Lung (tissue), 11 donors: ENCODE measurements at regions not wholly inside any gene's neighbourhood (a gene's known extent, or its start where the extent isn't known, plus 50 kb on each side); places are given as distances from the start of the nearest gene placed in this dataset.

Experiments
- ATAC-seq: fragments of 200-7000 bp; cut with Tn5 transposase; one replicate; pipeline ENCODE4 v1.9.1; 2020; ENCODE audit warnings: moderate number of reproducible peaks; ENCODE audit not compliant: insufficient read depth, low FRiP score
- DNase-seq, 3 donors: peaks; one replicate each; pipeline ENCODE4 v3.0.0-alpha.2; 2013 to 2017
- H3K27ac ChIP-seq, 2 donors: one replicate each; pipeline ENCODE4 v1.5.1; 2013; ENCODE audit warnings: mild to moderate bottlenecking in 2 of 2, moderate library complexity in 2 of 2, control low read depth in 1 of 2, inconsistent platforms in 1 of 2, low read depth in 1 of 2, low read length in 1 of 2
- H3K27me3 ChIP-seq, 3 donors: one replicate each; pipeline ENCODE4 v1.5.1; 2013; ENCODE audit warnings: low read length in 2 of 3; ENCODE audit not compliant: control insufficient read depth in 3 of 3, insufficient read depth in 3 of 3
- H3K36me3 ChIP-seq, 4 donors: one replicate each; pipeline ENCODE4 v1.5.1; 2013; ENCODE audit warnings: low read length in 4 of 4, mild to moderate bottlenecking in 1 of 4, moderate library complexity in 1 of 4; ENCODE audit not compliant: control insufficient read depth in 4 of 4, insufficient read depth in 4 of 4
- H3K4me1 ChIP-seq, 5 donors: one replicate each; pipeline ENCODE4 v1.5.1; 2013; ENCODE audit warnings: low read length in 5 of 5, mild to moderate bottlenecking in 2 of 5, moderate library complexity in 1 of 5; ENCODE audit not compliant: control insufficient read depth in 5 of 5, insufficient read depth in 5 of 5
- H3K4me3 ChIP-seq: one replicate; pipeline ENCODE4 v1.5.1; 2013; ENCODE audit warnings: mild to moderate bottlenecking, control low read depth, moderate library complexity
- H3K9ac ChIP-seq, 2 donors: one replicate each; pipeline ENCODE4 v1.5.1; 2013; ENCODE audit warnings: low read length in 2 of 2, control low read depth in 1 of 2; ENCODE audit not compliant: insufficient read depth in 1 of 2
- H3K9me3 ChIP-seq, 4 donors: one replicate each; pipeline ENCODE4 v1.5.1; 2013; ENCODE audit warnings: low read length in 3 of 4, mild to moderate bottlenecking in 1 of 4, moderate library complexity in 1 of 4; ENCODE audit not compliant: control insufficient read depth in 4 of 4, insufficient read depth in 3 of 4
- CTCF ChIP-seq: IDR thresholded peaks from 2 replicates; pipeline ENCODE4 v1.5.1; 2012; ENCODE audit warnings: mild to moderate bottlenecking; ENCODE audit errors: control extremely low read depth, extremely low read depth
- WGBS, 2 donors: extraction: QIAGEN DNeasy Blood & Tissue Kit; methylation state at CpG; one replicate each; pipeline ENCODE4 v1.1.7; 2013; 5-methylcytosine and 5-hydroxymethylcytosine counted together
- donor health status: control.
- donor health status: control.
- donor health status: Bipolar disorder and iron deficiency.
- donor health status: healthy.
- donor health status: DM: yes; HTN: yes; CAD: no.

GRCh38 chr12:47458279-47458678 is 247.6 kb downstream of the RPAP3 start:
- ATAC-seq, result no peak
- H3K9me3 ChIP-seq, result peaks cover 0 to 5% (median 2%) of the 10 kb centered on the region in 4 donors
- 82 to 95% methylated on average over 4 of the region's 4 CpGs for WGBS, 2 donors
- H3K27ac ChIP-seq, result no peak overlapping the region
- no peak overlapping the region for H3K4me3 ChIP-seq
- H3K36me3 ChIP-seq, result no peaks in the 10 kb centered on the region
- H3K9ac ChIP-seq, result no peak overlapping the region
- no peak for DNase-seq
- no peak for TF ChIP-seq CTCF
- no peaks in the 10 kb centered on the region for H3K27me3 ChIP-seq
- H3K4me1 ChIP-seq, result no peaks in the 10 kb centered on the region

- H3K9ac ChIP-seq, result no peak overlapping the region
- no peak overlapping the region for H3K4me3 ChIP-seq
- 83 to 96% methylated on average over 1 of the region's 1 CpG for WGBS, 2 donors
- H3K9me3 ChIP-seq, result no peaks in the 10 kb centered on the region
- H3K36me3 ChIP-seq, result no peaks in the 10 kb centered on the region
- no peak for TF ChIP-seq CTCF
- H3K4me1 ChIP-seq, result peaks cover 0 to 3% (median 0%) of the 10 kb centered on the region in 5 donors
- DNase-seq (no peak), ATAC-seq (no peak)
- no peaks in the 10 kb centered on the region for H3K27me3 ChIP-seq
- no peak overlapping the region for H3K27ac ChIP-seq
These were observed 256.0 kb downstream of the RPAP3 start for GRCh38 chr12:47449797-47450196.

- Histone ChIP-seq H3K4me3 (no peak overlapping the region), H3K9me3 (peaks cover 0 to 2% (median 0%) of the 10 kb centered on the region in 4 donors), H3K9ac (no peak overlapping the region), H3K27me3 (no peaks in the 10 kb centered on the region), H3K36me3 (no peaks in the 10 kb centered on the region), H3K4me1 (no peaks in the 10 kb centered on the region), H3K27ac (no peak overlapping the region)
- WGBS, 2 donors, result 84 to 88% methylated on average over 1 of the region's 1 CpG
- no peak for TF ChIP-seq CTCF
- ATAC-seq, result no peak
- no peak for DNase-seq
These were observed 263.5 kb downstream of the RPAP3 start for GRCh38 chr12:47442310-47442709.

GRCh38 chr12:47441490-47441889 is 264.3 kb downstream of the RPAP3 start:
- Histone ChIP-seq H3K9ac (no peak overlapping the region), H3K4me1 (no peaks in the 10 kb centered on the region), H3K27ac (no peak overlapping the region), H3K27me3 (no peaks in the 10 kb centered on the region), H3K4me3 (no peak overlapping the region), H3K36me3 (no peaks in the 10 kb centered on the region), H3K9me3 (peaks cover 0 to 2% (median 0%) of the 10 kb centered on the region in 4 donors)
- TF ChIP-seq CTCF, result no peak
- 93% methylated on average over 1 of the region's 1 CpG for WGBS, 2 donors
- DNase-seq (no peak), ATAC-seq (no peak)
